K562 (cell line): ENCODE measurements at regions not wholly inside any gene's neighbourhood (a gene's known extent, or its start where the extent isn't known, plus 50 kb on each side); places are given as distances from the start of the nearest gene placed in this dataset.

Experiments used
- ARNT ChIP-seq, 2 experiments: fragments of 450-650 bp; IDR thresholded peaks; 2 replicates each; pipeline ENCODE4 v1.6.1; 2016; ENCODE audit warnings: mild to moderate bottlenecking in 1 of 2
- CTCFL ChIP-seq: IDR thresholded peaks from 2 replicates; pipeline ENCODE4 v1.6.1; 2011; ENCODE audit warnings: borderline replicate concordance, low read depth, mild to moderate bottlenecking, moderate library complexity, low read length; ENCODE audit not compliant: insufficient read depth, poor library complexity, severe bottlenecking
- CXXC5 ChIP-seq: fragments of 250-450 bp; sonication (Bioruptor Pico); IDR thresholded peaks from 2 replicates; pipeline ENCODE4 v1.8.0; 2022; ENCODE audit warnings: inconsistent platforms, mild to moderate bottlenecking, moderate library complexity
- KDM2B ChIP-seq: fragments of 250-450 bp; sonication (Bioruptor Pico); IDR thresholded peaks from 2 replicates; pipeline ENCODE4 v1.8.0; 2021; ENCODE audit warnings: mild to moderate bottlenecking, moderate library complexity
- MBD1 ChIP-seq: fragments of 250-450 bp; sonication (Bioruptor Pico); IDR thresholded peaks from 2 replicates; pipeline ENCODE4 v1.8.0; 2022; ENCODE audit warnings: inconsistent platforms
- PHF20 ChIP-seq: fragments of 450-650 bp; IDR thresholded peaks from 2 replicates; pipeline ENCODE4 v1.6.1; 2018; ENCODE audit not compliant: partially characterized antibody
- RB1 ChIP-seq: fragments of 450-650 bp; IDR thresholded peaks from 2 replicates; pipeline ENCODE4 v1.6.1; 2017; ENCODE audit warnings: low read depth, mild to moderate bottlenecking
- ZNF24 ChIP-seq: fragments of 450-650 bp; IDR thresholded peaks from 2 replicates; pipeline ENCODE4 v1.6.1; 2016
- ZNF589 ChIP-seq: fragments of 200-800 bp; sonication (Bioruptor generic); IDR thresholded peaks from 2 replicates; pipeline ENCODE4 v1.6.1; 2016; ENCODE audit warnings: low read depth, missing genetic modification characterization, missing compliant biosample characterization
- ZNF764 ChIP-seq: fragments of 250-450 bp; sonication (Bioruptor Pico); IDR thresholded peaks from 2 replicates; pipeline ENCODE4 v1.4.0; 2020; ENCODE audit warnings: low read depth, mild to moderate bottlenecking, moderate library complexity
- ZNF766 ChIP-seq: fragments of 200-800 bp; sonication (Bioruptor generic); conservative IDR thresholded peaks from 2 replicates; pipeline ENCODE4 v1.6.1; 2016; ENCODE audit warnings: missing genetic modification characterization, missing compliant biosample characterization
- TF ChIP-seq, protein P1 (sequence below): fragments of 450-650 bp; formaldehyde crosslinking; IDR thresholded peaks from 2 replicates; pipeline ENCODE4 v1.4.0; 2020; ENCODE audit warnings: mild to moderate bottlenecking, mixed read lengths
- TF ChIP-seq, protein P2 (sequence below): fragments of 150-350 bp; IDR thresholded peaks from 2 replicates; pipeline ENCODE4 v1.6.1; 2014; ENCODE audit warnings: low read depth, mild to moderate bottlenecking, low read length, borderline replicate concordance
- TF ChIP-seq, protein P3 (sequence below): sonication (generic); formaldehyde crosslinking; IDR thresholded peaks from 2 replicates; pipeline ENCODE4 v1.8.0; 2023; ENCODE audit warnings: mild to moderate bottlenecking, missing genetic modification reagents

- TF ChIP-seq CTCFL (no peak), ZNF589 (peak; percentile 80; the same call in 1 of the 2 replicates), KDM2B (no peak), RB1 (no peak), ZNF764 (CRISPR knock-in tag) (no peak), CXXC5 (peak; percentile 34; the same call in 1 of the 2 replicates), ARNT (IDR thresholded peaks at IDR 0.05) (no peak), ZNF766 (CRISPR knock-in tag) (peak; percentile 71), MBD1 (no peak), PHF20 (no peak), ZNF24 (no peak)
- TF ChIP-seq, protein P1, sequence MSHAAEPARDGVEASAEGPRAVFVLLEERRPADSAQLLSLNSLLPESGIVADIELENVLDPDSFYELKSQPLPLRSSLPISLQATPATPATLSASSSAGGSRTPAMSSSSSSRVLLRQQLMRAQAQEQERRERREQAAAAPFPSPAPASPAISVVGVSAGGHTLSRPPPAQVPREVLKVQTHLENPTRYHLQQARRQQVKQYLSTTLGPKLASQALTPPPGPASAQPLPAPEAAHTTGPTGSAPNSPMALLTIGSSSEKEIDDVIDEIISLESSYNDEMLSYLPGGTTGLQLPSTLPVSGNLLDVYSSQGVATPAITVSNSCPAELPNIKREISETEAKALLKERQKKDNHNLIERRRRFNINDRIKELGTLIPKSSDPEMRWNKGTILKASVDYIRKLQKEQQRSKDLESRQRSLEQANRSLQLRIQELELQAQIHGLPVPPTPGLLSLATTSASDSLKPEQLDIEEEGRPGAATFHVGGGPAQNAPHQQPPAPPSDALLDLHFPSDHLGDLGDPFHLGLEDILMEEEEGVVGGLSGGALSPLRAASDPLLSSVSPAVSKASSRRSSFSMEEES (CRISPR knock-in tag), result no peak
- TF ChIP-seq, protein P2, sequence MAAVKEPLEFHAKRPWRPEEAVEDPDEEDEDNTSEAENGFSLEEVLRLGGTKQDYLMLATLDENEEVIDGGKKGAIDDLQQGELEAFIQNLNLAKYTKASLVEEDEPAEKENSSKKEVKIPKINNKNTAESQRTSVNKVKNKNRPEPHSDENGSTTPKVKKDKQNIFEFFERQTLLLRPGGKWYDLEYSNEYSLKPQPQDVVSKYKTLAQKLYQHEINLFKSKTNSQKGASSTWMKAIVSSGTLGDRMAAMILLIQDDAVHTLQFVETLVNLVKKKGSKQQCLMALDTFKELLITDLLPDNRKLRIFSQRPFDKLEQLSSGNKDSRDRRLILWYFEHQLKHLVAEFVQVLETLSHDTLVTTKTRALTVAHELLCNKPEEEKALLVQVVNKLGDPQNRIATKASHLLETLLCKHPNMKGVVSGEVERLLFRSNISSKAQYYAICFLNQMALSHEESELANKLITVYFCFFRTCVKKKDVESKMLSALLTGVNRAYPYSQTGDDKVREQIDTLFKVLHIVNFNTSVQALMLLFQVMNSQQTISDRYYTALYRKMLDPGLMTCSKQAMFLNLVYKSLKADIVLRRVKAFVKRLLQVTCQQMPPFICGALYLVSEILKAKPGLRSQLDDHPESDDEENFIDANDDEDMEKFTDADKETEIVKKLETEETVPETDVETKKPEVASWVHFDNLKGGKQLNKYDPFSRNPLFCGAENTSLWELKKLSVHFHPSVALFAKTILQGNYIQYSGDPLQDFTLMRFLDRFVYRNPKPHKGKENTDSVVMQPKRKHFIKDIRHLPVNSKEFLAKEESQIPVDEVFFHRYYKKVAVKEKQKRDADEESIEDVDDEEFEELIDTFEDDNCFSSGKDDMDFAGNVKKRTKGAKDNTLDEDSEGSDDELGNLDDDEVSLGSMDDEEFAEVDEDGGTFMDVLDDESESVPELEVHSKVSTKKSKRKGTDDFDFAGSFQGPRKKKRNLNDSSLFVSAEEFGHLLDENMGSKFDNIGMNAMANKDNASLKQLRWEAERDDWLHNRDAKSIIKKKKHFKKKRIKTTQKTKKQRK, result no peak
- TF ChIP-seq, protein P3, sequence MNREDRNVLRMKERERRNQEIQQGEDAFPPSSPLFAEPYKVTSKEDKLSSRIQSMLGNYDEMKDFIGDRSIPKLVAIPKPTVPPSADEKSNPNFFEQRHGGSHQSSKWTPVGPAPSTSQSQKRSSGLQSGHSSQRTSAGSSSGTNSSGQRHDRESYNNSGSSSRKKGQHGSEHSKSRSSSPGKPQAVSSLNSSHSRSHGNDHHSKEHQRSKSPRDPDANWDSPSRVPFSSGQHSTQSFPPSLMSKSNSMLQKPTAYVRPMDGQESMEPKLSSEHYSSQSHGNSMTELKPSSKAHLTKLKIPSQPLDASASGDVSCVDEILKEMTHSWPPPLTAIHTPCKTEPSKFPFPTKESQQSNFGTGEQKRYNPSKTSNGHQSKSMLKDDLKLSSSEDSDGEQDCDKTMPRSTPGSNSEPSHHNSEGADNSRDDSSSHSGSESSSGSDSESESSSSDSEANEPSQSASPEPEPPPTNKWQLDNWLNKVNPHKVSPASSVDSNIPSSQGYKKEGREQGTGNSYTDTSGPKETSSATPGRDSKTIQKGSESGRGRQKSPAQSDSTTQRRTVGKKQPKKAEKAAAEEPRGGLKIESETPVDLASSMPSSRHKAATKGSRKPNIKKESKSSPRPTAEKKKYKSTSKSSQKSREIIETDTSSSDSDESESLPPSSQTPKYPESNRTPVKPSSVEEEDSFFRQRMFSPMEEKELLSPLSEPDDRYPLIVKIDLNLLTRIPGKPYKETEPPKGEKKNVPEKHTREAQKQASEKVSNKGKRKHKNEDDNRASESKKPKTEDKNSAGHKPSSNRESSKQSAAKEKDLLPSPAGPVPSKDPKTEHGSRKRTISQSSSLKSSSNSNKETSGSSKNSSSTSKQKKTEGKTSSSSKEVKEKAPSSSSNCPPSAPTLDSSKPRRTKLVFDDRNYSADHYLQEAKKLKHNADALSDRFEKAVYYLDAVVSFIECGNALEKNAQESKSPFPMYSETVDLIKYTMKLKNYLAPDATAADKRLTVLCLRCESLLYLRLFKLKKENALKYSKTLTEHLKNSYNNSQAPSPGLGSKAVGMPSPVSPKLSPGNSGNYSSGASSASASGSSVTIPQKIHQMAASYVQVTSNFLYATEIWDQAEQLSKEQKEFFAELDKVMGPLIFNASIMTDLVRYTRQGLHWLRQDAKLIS (CRISPR knock-in tag), result no peak
Observed at GRCh38 chr7:106367018-106367420, 82.2 kb upstream of the NAMPT start (continued).
